IPS DF 19.7 (cell line): ENCODE measurements at regions not wholly inside any gene's neighbourhood (a gene's known extent, or its start where the extent isn't known, plus 50 kb on each side); places are given as distances from the start of the nearest gene placed in this dataset.

ENCODE experiments used
- DNase-seq: peaks from one replicate; pipeline ENCODE4 v3.0.0-alpha.2; 2013; ENCODE audit warnings: low read depth, low spot score

DNA sequence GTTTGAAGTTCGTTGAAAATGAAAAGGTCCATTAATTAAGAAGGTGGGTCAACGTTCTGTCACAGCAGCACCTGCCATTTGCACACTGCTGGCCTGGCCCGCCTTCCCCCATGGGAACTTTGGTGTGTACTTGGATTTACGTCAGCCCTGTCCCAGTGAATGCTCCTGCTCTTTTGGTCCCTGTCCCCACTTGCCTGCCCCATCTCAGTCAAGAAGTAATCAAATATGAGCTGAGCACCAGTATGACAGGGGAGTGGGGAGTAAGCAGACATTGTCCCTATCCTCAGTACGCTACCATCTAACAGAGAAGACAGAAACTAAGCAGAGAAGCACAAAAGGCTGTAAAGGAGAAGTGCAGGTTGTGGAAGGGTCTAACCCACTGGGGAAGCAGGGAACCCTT is 65.1 kb downstream of the SLC4A3 start:
- no peak for DNase-seq

DNA sequence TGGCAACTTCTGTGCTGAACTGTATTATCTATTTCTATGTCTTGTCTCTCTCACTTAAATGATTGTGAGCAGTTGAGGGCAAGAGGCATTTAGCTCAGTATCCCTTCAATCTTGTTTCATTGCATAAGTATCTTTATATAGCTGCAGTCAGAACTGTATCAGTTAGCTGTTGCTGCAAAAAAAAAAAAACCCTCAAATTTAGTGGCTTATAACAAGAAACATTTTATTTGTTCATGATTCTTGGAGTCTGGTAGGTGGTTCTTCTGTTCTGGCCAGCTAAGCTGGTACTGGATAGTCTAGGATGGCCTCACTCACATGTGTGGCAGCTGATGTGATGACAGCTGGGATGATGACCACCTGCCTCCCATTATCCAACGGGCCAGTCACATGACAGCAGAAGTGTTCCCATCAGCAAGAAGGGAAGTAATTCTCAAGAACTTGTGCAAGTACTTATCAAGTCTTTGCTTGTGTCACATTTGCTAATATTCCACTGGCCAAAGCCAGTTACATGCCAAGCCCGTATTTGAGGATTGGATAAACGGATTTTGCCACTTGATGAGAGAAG is 67.8 kb downstream of the SLC4A3 start:
- no peak for DNase-seq

DNA sequence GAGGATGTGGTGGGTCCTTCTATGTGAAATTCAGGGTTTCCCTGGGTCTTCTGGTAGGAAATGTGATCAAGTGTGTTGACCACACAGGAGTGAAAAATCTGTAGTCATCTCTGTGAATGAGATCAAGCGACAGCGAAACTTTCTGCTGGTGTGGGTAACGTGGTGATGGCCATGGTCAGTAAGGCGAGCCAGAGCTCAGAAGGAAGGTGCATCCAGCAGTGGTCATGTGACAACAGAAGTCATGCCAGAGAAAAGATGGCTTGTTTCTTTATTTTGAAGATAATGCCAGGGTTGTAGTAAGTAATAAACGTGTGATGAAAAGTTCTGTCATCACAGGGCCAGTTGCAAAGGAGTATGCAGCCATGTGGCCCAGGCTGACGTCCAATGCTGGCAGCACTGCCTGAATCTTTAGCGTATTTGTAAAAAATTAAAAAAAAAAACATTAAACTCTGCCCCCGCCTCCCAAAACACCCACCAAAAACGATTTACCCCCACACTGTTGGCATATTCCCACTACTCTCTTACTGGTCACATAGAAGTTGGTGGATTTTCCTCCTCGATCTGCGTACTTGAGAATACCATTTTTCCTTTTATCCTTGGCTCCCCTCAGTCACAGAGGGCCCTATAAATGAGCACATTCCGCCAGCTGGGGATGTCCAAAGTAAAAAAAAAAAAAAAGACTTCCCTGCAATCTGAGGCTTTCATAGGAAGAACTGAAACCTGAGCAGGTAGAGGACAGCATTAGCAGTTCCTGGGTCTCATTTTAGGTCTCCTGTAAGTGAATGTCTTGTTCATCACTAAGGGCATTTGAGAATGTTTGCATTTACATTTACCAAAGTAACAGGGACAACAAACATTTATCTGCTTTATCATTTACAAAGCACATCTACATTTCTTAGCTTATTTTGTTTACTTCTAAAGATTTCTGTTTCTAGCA is 70.6 kb downstream of the SLC4A3 start:
- DNase-seq = no peak

DNA sequence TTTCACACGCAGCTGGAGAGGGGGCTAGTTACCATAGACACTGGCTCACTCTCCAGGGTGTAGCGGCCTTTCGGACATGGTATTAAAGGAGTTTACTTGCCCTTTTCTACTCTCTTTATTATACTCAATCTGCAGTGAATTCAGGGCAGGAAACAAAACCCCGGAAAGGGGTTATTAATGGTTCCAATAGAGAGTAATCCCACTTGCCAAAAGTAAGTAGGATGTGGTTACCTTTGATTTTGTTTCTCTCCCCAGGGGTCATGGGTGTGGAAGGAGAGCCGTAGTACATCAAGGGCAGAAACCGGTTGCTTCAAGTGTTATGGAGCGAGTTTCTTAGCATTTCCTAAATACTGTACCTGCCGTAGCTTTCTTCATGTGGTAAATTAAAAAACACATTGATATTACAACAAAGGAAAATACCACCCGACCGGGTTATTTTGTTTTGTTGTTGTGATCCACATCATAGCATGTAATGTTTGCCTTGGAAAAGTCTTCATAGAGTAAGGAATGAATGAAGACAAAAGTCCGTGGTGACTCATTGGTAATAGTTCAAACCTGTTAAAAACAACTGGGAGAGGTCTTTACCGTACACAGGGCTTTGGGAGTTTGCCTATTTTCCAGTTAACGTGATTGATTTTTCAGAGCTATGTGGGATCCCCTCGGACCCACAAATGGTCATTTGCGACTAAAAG is 71.5 kb downstream of the SLC4A3 start:
- no peak for DNase-seq

DNA sequence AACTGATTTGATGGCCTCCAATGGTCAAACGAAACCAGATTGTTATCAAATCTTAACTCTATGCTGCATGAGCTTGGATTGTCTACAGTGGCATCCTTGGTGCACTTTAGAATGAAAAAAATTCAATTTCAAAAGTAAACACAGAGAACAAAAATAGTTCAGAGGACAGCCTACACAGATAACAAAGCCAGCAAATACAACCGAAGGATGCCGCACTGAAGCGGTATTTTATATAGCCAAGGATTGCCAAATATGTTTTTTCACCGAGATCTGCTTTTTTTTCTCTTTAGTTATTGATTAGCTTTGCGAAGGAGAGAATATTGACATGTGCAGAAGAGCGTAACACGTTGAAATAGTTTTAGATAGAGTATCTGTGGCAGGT is 72.0 kb downstream of the SLC4A3 start:
- no peak for DNase-seq

DNA sequence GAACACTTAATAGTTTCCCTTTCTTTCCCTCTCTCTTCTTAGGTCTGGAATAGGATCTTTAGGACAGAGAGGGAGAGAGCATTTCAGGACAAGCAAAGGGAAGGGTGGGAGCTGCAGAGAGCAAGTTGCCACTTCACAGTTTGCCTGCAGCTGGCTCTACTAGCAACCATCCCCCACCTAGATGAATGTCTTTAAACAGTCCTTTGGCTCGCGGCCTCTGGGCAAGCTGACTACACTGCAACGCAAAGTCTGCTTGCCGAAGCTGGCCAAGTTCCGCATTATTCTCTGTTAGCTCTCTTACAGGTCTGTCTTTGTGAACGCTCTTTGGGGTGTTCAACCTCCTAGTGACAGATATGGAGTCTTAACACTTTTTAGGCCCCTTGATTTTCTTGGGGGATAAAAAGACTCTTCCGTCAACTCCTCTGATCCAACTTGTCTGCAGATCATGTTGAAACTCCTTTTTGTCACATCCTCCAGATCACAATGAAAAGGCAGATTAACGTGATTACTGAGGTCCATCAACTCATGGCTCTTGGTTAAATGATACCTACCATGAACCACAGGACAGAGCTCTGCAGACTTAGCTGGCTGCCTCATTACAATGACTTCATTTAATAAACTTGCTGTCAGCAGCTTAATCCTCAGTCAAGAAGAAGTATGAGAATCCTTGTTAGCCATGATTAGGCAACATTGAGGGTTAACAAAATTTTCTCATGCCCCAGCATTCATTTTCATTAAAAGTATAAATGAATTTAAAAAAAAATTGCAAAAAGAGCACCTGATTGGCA is 74.6 kb downstream of the SLC4A3 start:
- DNase-seq = no peak

DNA sequence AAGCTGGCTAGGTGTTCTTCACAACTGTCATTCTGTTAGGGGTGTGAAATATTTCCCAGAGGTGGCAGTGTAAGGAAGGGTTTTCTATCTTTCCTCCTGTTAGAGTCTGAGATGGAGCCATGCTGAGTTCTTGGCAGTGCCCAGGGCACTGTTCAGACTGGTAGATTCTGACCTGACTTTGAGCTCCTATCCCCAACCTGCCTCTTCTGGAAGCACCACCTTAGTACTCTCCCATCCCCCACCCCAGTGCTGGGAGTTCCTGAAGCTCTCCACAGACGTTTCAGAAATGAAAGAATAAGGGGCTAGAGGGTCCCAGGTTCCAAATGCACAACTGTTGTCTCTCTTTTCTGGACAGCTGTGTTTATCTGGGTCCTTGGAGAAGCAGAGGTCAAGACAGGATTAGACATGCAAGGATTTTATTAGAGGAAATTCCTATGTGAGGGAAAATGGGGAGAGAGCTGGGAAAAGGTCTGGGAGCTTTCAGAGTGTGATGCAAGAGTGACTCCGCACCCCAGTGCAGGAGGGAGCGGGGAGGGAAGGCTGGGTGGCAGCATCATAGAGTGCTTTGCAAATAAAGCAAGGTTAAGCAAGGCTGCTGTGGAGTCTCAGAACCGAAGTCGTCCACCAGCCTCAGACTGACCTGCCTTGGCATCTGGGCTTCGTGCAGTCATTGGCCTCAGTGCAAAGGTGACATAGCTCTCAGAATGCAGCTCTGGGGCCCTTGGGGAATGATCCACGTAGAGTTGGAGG is 75.5 kb downstream of the SLC4A3 start:
- DNase-seq = no peak

DNA sequence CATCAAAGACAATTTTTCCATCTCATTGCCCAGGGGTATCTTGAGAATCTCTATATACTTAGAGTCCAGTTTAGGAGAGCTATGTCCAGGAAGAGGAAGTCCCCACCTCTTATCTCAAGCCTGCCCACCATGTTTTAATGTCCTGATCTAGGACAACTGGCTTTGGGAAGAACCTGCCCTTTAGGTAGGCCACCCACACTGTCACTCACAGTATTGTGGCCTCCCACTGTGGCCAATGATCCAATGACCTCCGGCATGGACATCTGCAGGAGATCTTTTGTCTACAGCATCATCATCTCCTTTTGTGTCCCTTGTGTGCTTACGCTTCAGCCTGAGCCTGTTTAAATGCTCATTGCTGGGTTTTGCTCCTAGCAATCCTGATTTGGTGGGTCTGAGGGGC is 77.4 kb downstream of the SLC4A3 start:
- no peak for DNase-seq

DNA sequence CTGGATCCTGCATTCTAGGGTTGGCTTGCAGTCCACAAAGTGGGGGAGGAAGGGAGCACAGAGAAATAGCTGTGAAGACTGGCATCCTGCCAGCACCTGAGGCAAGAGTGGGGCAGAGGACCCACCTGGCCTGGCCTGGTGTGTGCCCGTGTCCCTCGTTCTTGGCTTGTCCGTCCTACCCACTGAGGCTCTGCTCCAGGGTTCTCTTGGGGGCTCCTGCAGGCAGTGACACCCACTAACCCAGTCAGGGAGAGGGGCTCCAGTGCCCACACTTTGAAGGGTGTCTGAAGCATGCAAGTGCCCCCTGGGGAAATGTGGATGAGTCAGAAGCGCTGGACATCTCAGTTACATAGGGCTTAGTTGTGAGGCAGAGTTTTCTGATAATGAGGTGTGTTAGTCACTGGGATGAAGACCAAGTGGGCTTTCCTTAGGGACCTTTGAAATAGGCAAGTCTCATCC is 79.4 kb downstream of the SLC4A3 start:
- DNase-seq = no peak

DNA sequence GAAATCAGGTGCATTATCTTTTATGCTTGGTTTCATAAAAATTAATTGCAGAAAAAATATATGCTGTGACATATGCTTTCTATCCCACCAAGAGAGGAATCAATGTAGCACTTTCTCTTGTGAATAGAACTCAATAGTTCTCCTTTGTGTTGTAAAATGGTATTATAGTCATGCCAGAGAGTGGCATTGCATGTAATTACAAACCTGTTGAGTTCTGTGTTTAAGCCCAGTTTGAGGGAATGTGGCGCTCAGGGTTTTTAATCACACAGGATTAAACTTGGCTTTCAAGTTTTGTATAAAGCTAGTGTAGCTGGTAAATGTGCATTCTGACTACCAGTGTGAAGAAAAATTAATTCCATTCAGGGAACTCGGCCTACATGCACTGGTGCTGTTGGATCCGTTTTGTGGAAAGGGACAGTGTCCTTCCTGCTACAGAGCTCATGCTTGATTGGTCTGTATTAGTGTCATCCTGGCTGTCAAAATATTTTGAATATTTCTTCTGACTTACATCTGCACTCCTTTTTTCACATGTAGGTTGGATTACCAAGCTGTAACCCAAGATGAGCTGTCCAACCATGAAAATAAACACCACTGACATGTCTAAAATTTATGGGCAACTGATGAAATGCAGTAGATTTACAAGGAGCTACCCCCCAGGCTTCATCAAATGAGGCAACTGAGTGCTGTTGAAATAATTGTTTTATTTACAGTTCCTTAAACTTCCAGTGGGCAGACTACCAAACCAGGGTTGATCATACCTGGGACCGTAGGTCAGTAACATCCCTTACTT is 80.3 kb downstream of the SLC4A3 start:
- no peak for DNase-seq

DNA sequence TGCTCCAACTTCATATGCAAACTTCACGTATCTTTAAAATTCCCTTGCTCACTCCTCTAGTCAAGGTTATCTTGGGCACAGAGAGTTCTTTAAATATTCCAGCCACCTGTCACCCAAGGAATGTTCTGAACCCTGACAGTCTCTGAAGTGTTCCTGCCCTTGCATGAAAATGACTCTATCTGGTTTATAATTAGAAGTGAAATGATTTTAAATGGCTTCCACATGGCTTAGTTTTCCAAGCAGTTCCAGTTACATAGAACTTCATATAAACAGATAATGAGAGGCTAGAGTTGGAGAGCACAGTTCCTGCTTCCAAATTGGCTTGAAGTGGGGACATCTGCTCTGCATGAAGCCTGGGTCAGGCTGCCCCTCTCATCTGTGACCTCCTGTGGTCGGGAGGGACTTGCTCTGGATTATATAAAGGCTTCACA is 81.9 kb downstream of the SLC4A3 start:
- no peak for DNase-seq

DNA sequence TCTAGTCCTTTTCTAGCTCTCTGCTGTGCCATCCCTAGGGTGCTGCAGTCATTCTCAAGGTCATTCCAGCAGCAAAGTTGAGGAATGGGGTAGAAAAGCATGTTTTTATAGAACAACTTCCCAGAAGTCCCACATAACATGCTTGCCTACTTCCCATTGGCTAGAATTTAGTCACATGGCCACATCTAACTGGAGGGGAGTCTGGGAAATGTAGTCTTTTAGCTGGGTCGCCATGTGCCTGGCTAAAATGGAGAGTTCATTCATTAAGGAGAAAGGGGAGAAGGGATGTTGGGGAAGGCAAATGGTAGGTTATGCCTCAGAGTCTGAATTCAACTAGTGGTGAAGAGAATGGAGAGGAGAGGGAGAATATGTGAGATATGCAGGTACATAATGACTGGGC is 85.7 kb downstream of the SLC4A3 start:
- DNase-seq = no peak

DNA sequence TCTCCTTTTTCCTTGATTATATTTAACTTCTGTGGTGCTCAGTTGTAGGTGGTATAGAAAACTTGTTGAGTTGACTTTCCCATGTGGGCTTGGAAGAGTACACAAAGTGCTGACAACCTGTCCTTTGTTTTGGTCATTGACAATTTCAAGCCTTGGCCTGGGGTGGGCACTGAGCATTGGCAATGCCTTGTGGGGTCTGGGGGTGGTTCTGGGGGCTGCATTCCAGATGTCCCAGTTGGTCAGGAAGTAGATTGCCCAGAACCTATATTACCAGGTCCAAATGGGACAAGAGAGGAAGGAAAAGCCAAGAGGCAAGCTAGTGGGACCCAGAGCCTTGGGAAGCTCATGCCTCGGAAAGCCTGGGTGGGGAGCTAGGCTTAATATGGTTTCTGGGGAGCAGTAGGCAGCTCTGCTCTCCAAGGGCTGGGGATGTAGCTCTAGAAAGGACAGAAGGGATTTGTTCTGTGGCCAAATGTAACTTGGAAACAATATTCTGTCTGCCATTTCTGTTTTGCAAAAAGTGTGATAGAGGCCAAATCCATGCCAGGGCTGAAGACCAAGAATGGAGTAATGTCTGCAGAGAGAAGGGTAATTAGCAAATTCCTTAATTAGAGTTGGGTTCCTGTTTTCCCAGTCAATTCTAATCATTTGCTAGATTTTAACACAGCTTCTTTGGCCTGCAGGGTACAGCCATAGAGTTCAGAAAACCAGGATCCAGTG is 87.4 kb downstream of the SLC4A3 start:
- no peak for DNase-seq

DNA sequence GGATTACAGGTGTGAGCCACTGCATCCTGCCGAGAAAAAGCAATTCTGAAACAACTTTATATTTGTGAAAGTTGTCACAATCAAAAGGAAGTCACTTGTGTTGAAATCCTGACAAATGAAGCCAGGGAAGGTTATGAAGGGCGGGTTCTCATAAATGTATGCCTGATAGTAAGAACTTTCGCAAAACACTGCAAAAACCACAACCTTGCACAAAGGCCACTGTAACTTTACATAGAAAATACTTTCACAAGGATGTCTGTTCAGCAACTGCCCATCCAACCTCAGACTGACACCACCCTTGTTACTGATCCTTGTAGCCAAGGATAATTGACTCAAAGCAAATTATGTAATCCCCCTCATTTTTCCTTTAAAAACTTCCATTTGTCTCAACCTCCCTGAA is 90.6 kb downstream of the SLC4A3 start:
- no peak for DNase-seq

DNA sequence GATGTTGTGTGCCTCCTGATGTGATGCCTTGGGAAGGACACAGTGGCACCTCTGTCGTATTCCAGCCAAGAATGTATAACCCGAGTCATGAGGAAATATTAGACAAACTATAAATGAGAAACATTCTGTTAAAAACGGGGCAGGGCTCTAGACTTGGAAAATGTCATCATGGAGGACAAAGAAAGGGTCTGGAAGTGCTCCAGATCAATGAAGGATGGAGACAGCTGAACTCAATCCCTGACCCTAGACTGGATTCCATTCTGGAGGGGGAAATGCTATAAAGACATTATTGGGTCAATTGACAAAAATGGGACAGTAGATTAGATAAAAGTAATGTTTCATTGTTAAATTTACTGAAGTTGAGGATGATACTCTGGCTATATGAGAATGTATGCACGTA is 92.1 kb downstream of the SLC4A3 start:
- DNase-seq = no peak

DNA sequence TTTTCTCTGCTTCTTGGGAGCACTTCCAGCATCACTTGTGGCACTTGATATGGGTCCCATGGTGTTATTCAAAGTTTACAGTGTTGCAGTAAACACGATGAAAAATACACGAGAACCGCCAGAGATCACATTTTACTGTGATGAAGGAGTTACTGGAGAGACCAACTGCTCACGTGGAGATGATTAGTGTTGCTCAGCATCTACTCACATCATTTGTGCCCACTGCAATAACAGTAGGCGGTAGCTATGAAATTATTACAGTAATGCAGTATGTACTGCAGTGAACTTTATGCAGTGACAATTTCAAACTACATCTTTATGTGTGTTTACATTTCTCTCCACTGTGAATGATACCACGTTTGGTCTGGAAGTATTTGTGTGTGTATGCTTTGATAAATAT is 93.5 kb downstream of the SLC4A3 start:
- no peak for DNase-seq

DNA sequence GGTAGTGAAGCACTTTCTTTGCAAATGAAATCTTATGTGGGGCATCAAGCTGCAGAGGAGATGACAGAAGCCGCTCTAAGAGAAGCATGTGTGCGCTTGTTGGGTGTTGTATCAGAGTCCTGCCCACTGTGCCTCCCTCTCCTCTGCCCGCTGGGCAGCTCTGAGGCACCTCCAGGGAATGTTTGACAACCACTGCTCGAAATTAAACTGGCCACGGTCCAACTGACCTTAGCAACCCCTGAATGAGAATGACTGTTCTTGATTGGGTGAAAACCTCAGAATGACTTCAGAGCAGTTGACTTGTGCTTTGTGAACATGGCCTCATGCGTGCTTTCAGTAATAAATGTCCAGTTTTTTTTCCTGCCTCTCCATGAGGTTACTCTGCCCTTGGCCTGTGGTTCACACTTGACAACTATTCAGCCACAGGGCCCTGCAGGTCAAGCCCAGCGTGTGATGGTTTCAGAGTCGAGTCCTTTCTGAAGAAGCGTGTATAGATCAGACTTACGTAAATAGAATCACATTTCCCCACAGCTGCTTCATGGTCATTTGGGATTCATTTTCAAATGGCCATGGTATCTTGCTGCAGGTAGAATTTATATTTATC is 94.9 kb downstream of the SLC4A3 start:
- DNase-seq = no peak

DNA sequence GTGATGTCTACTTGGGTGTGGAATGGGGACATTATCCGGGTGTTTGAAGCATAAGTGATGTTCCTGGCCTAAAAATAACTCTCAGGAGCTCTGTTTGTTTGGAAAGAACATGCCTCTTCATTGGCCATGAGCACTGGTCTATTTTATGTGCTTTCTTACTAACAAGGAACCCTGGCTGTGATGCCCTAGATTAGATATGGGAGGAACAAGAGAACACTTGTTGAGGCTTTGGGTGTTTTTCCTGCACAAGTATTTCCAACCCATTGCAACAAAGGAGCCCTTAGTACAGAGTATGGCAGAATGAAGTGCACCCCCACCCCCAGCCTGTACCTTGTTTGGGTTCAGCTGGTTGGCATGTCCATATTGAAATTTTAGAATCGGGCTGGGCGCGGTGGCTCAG is 95.9 kb downstream of the SLC4A3 start:
- no peak for DNase-seq

DNA sequence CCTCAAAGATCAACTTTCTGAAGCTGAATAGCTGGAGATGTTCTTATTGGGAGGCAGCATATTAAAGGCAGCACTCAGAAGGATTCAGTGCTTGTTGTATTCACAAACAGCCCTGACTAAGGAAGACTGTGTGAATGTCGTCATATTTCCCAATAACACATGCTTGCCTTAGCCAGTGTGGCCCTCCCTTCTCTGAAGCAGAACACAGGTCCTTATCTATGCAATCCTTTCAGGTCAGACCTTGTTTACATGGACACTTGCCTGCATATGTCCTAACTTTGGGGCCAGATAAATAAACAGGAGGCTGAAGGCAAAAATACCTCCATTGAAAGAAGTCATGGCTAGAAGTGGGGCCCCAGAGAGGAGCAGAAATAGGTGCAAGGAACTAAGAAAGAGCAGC is 97.2 kb downstream of the SLC4A3 start:
- no peak for DNase-seq
